ENCODE measurements at regions not wholly inside any gene's neighbourhood (a gene's known extent, or its start where the extent isn't known, plus 50 kb on each side); places are given as distances from the start of the nearest gene placed in this dataset.

GRCh38 chr2:8394131-8394530 is 287.7 kb upstream of the ID2 start:
- Histone ChIP-seq H3K9ac (ENCODE audit: insufficient read depth, low read length, poor library complexity, severe bottlenecking) (no peak overlapping the region), H3K4me1 (ENCODE audit: control insufficient read depth in 1 of 2, insufficient read depth in 2 of 2, low read length in 2 of 2) (peaks cover 24 to 32% of the 10 kb centered on the region in 2 donors), H3K36me3 (replicated peaks in 1 of 2; ENCODE audit: control insufficient read depth in 1 of 2, insufficient read depth in 2 of 2, low read length in 2 of 2) (no peaks in the 10 kb centered on the region), H4K20me1 (ENCODE audit: insufficient read depth, low read length) (no peaks in the 10 kb centered on the region), H3K27me3 (ENCODE audit: control insufficient read depth in 2 of 2, insufficient read depth in 2 of 2, low read length in 2 of 2) (no peaks in the 10 kb centered on the region), H2AFZ (ENCODE audit: insufficient read depth, low read depth, low read length, poor library complexity, severe bottlenecking) (no peak overlapping the region), H3K79me2 (ENCODE audit: insufficient read depth, low read length) (no peaks in the 10 kb centered on the region), H3K27ac (ENCODE audit: low read depth in 1 of 2, low read length in 2 of 2) (no peak overlapping the region), H3K4me3 (replicated peaks in 1 of 3; ENCODE audit: low read depth in 2 of 3, low read length in 3 of 3) (no peak overlapping the region), H3K4me2 (replicated peaks; ENCODE audit: extremely low read depth, low read length, poor library complexity, severe bottlenecking) (no peak overlapping the region), H3K9me3 (replicated peaks in 1 of 2; ENCODE audit: control insufficient read depth in 1 of 2, insufficient read depth in 1 of 2, low read length in 2 of 2) (peaks cover 0 to 7% of the 10 kb centered on the region in 2 donors)
- H3K27ac Mint-ChIP-seq = no peak overlapping the region
- peaks cover 2 to 8% (median 3%) of the 10 kb centered on the region in 7 donors for H3K9me3 Mint-ChIP-seq
- no peak for DNase-seq
- intact Hi-C loops (cut with micrococcal nuclease) = loop anchor here in 1 of 2 donors (10.0 kb wide), 1 partner anchor 59 kb away; no protein-coding TSS in a partner anchor
- no peaks in the 10 kb centered on the region for H3K36me3 Mint-ChIP-seq
- peak; percentile 6 for TF ChIP-seq CTCF (IDR thresholded peaks at IDR 0.05)
- WGBS (ENCODE audit: insufficient coverage) = 0% methylated on average over 1 of the region's 5 CpGs
- H3K4me3 Mint-ChIP-seq = peak overlapping the region in 1 of 2 donors; percentile 63
- H3K27me3 Mint-ChIP-seq (ENCODE audit: low read depth in 3 of 3) = peaks cover 0 to 4% (median 0%) of the 10 kb centered on the region in 3 donors
- H3K4me1 Mint-ChIP-seq = peaks cover 44% of the 10 kb centered on the region

GRCh38 chr2:8394569-8395359 is 287.1 kb upstream of the ID2 start:
- no peaks in the 10 kb centered on the region for H3K79me2 ChIP-seq (ENCODE audit: insufficient read depth, low read length)
- H4K20me1 ChIP-seq (ENCODE audit: insufficient read depth, low read length) = no peaks in the 10 kb centered on the region
- no peak overlapping the region for H3K27ac ChIP-seq (ENCODE audit: low read depth in 1 of 2, low read length in 2 of 2)
- H3K4me2 ChIP-seq (replicated peaks; ENCODE audit: extremely low read depth, low read length, poor library complexity, severe bottlenecking) = no peak overlapping the region
- H3K36me3 Mint-ChIP-seq = no peaks in the 10 kb centered on the region
- H3K4me1 ChIP-seq (ENCODE audit: control insufficient read depth in 1 of 2, insufficient read depth in 2 of 2, low read length in 2 of 2) = peaks cover 18 to 26% of the 10 kb centered on the region in 2 donors
- peaks cover 0 to 4% (median 0%) of the 10 kb centered on the region in 3 donors for H3K27me3 Mint-ChIP-seq (ENCODE audit: low read depth in 3 of 3)
- peak overlapping the region in 1 of 2 donors; percentile 63 for H3K4me3 Mint-ChIP-seq
- no peak overlapping the region for H3K4me3 ChIP-seq (replicated peaks in 1 of 3; ENCODE audit: low read depth in 2 of 3, low read length in 3 of 3)
- WGBS (ENCODE audit: insufficient coverage) = 50% methylated on average over 2 of the region's 9 CpGs
- H3K9me3 Mint-ChIP-seq = peaks cover 2 to 8% (median 3%) of the 10 kb centered on the region in 7 donors
- no peak overlapping the region for H2AFZ ChIP-seq (ENCODE audit: insufficient read depth, low read depth, low read length, poor library complexity, severe bottlenecking)
- DNase-seq = no peak
- intact Hi-C loops (cut with micrococcal nuclease) = loop anchor here in 1 of 2 donors (10.0 kb wide), 1 partner anchor 60 kb away; no protein-coding TSS in a partner anchor
- peaks cover 0 to 7% of the 10 kb centered on the region in 2 donors for H3K9me3 ChIP-seq (replicated peaks in 1 of 2; ENCODE audit: control insufficient read depth in 1 of 2, insufficient read depth in 1 of 2, low read length in 2 of 2)
- no peak overlapping the region for H3K27ac Mint-ChIP-seq
- peaks cover 37% of the 10 kb centered on the region for H3K4me1 Mint-ChIP-seq
- no peaks in the 10 kb centered on the region for H3K27me3 ChIP-seq (ENCODE audit: control insufficient read depth in 2 of 2, insufficient read depth in 2 of 2, low read length in 2 of 2)
- TF ChIP-seq CTCF (IDR thresholded peaks at IDR 0.05) = no peak
- no peak overlapping the region for H3K9ac ChIP-seq (ENCODE audit: insufficient read depth, low read length, poor library complexity, severe bottlenecking)
- no peaks in the 10 kb centered on the region for H3K36me3 ChIP-seq (replicated peaks in 1 of 2; ENCODE audit: control insufficient read depth in 1 of 2, insufficient read depth in 2 of 2, low read length in 2 of 2)

Measured in CD14-positive monocyte (primary cell).